ENCODE measurements at regions not wholly inside any gene's neighbourhood (a gene's known extent, or its start where the extent isn't known, plus 50 kb on each side); places are given as distances from the start of the nearest gene placed in this dataset.

DNA sequence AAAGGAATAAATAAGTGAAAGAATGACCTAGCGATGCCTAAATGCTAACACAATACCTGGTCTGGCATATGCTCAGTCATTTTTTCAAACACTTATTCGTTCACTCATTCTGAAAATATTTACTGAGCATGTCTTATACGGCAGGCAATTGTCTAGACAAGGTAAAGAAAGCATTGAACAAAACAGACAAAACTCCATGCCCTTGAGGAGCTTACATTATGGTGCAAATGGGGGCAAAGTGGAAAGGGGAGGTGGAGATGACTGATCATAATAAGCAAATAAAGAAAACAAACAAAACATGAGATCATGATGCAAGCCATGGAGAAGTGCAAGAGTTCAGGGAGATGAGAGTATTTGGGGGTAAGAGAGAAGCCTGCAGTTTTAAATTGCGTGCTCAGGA lies 334.6 kb upstream of the PPARGC1A start:
- no peak for FAIRE-seq
- intact Hi-C loops (cut with micrococcal nuclease): no loop called here
- TF ChIP-seq MCM5 (IDR thresholded peaks at IDR 0.05; ENCODE audit: low read depth) (no peak), ZSCAN32 (CRISPR knock-in tag; IDR thresholded peaks at IDR 0.05) (no peak), BACH1 (tag; IDR thresholded peaks at IDR 0.05) (no peak), GATAD2B (IDR thresholded peaks at IDR 0.05; ENCODE audit: borderline replicate concordance) (no peak), SP2 (IDR thresholded peaks at IDR 0.05; ENCODE audit: extremely low read depth, low read depth, low read length, poor library complexity, severe bottlenecking) (no peak), FOXJ2 (tag; IDR thresholded peaks at IDR 0.05) (no peak), NONO (IDR thresholded peaks at IDR 0.05; ENCODE audit: low read depth in 2 of 2, low read length in 1 of 2) (no peak), NBN (IDR thresholded peaks at IDR 0.05; ENCODE audit: low read depth) (no peak), SMARCA4 (IDR thresholded peaks at IDR 0.05) (no peak), ZBTB17 (CRISPR knock-in tag; IDR thresholded peaks at IDR 0.05) (no peak), FOSL1 (tag; conservative IDR thresholded peaks at IDR 0.05) (no peak), CHD4 (IDR thresholded peaks at IDR 0.05; ENCODE audit: insufficient read depth, insufficient replicate concordance, low read depth, low read length, poor library complexity, severe bottlenecking) (no peak), ZNF3 (CRISPR knock-in tag; IDR thresholded peaks at IDR 0.05) (no peak), ZNF354B (CRISPR knock-in tag; IDR thresholded peaks at IDR 0.05) (no peak)
- TF ChIP-seq, protein P1, sequence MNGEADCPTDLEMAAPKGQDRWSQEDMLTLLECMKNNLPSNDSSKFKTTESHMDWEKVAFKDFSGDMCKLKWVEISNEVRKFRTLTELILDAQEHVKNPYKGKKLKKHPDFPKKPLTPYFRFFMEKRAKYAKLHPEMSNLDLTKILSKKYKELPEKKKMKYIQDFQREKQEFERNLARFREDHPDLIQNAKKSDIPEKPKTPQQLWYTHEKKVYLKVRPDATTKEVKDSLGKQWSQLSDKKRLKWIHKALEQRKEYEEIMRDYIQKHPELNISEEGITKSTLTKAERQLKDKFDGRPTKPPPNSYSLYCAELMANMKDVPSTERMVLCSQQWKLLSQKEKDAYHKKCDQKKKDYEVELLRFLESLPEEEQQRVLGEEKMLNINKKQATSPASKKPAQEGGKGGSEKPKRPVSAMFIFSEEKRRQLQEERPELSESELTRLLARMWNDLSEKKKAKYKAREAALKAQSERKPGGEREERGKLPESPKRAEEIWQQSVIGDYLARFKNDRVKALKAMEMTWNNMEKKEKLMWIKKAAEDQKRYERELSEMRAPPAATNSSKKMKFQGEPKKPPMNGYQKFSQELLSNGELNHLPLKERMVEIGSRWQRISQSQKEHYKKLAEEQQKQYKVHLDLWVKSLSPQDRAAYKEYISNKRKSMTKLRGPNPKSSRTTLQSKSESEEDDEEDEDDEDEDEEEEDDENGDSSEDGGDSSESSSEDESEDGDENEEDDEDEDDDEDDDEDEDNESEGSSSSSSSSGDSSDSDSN (IDR thresholded peaks at IDR 0.05; ENCODE audit: borderline replicate concordance in 1 of 2, low read depth in 2 of 2, low read length in 2 of 2): no peak
- TF ChIP-seq, protein P2, sequence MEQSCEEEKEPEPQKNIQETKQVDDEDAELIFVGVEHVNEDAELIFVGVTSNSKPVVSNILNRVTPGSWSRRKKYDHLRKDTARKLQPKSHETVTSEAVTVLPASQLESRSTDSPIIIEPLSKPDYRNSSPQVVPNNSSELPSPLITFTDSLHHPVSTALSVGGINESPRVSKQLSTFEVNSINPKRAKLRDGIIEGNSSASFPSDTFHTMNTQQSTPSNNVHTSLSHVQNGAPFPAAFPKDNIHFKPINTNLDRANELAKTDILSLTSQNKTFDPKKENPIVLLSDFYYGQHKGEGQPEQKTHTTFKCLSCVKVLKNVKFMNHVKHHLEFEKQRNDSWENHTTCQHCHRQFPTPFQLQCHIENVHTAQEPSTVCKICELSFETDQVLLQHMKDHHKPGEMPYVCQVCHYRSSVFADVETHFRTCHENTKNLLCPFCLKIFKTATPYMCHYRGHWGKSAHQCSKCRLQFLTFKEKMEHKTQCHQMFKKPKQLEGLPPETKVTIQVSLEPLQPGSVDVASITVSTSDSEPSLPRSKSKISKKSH (CRISPR knock-in tag; IDR thresholded peaks at IDR 0.05): no peak
- TF ChIP-seq, protein P3, sequence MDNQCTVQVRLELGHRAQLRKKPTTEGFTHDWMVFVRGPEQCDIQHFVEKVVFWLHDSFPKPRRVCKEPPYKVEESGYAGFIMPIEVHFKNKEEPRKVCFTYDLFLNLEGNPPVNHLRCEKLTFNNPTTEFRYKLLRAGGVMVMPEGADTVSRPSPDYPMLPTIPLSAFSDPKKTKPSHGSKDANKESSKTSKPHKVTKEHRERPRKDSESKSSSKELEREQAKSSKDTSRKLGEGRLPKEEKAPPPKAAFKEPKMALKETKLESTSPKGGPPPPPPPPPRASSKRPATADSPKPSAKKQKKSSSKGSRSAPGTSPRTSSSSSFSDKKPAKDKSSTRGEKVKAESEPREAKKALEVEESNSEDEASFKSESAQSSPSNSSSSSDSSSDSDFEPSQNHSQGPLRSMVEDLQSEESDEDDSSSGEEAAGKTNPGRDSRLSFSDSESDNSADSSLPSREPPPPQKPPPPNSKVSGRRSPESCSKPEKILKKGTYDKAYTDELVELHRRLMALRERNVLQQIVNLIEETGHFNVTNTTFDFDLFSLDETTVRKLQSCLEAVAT (IDR thresholded peaks at IDR 0.05): no peak
- TF ChIP-seq, protein P4, sequence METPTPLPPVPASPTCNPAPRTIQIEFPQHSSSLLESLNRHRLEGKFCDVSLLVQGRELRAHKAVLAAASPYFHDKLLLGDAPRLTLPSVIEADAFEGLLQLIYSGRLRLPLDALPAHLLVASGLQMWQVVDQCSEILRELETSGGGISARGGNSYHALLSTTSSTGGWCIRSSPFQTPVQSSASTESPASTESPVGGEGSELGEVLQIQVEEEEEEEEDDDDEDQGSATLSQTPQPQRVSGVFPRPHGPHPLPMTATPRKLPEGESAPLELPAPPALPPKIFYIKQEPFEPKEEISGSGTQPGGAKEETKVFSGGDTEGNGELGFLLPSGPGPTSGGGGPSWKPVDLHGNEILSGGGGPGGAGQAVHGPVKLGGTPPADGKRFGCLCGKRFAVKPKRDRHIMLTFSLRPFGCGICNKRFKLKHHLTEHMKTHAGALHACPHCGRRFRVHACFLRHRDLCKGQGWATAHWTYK (CRISPR knock-in tag; IDR thresholded peaks at IDR 0.05): no peak

More for the DNA sequence above, 334.6 kb upstream of the PPARGC1A start:
- no peaks in the 10 kb centered on the region for H3K79me2 ChIP-seq (ENCODE audit: control insufficient read depth, insufficient read depth, low read length)
- no peaks in the 10 kb centered on the region for H3K9me3 ChIP-seq (replicated peaks; ENCODE audit: control insufficient read depth, insufficient read depth, low read depth, low read length)
- DNase-seq (ENCODE audit: extremely low read depth in 1 of 4, low spot score in 3 of 4): no peak
- CTCF ChIA-PET (ENCODE audit: low intra/inter-chr PET ratio): interaction anchor here (0.6 kb wide), 1 partner anchor 419 kb away, joined by 3 read pairs; no protein-coding TSS in a partner anchor
- no peak overlapping the region for H2AFZ ChIP-seq (ENCODE audit: low read depth, low read length)
- 0% methylated on average over 4 of the region's 4 CpGs for WGBS (ENCODE audit: insufficient coverage, low coverage, missing lambda C conversion rate)
- H3K9me1 ChIP-seq (ENCODE audit: control insufficient read depth, insufficient read depth, low read length): no peaks in the 10 kb centered on the region
- no peak overlapping the region for H3K4me3 ChIP-seq
- in situ Hi-C loops (cut with MboI): no loop called here
- BruUV-seq (replicated peaks): no TSS peak
- no peak overlapping the region for H3K9ac ChIP-seq (ENCODE audit: insufficient read depth in 1 of 2, low read depth in 2 of 2, low read length in 2 of 2)
- POLR2A ChIA-PET: no interaction called here
- no peak for ATAC-seq
- H4K20me1 ChIP-seq (replicated peaks; ENCODE audit: control insufficient read depth, insufficient read depth, low read length): no peaks in the 10 kb centered on the region
- H3K27me3 ChIP-seq (ENCODE audit: control insufficient read depth in 2 of 2, insufficient read depth in 2 of 2, low read length in 2 of 2): no peaks in the 10 kb centered on the region
- H3K4me1 ChIP-seq (replicated peaks in 1 of 2; ENCODE audit: control insufficient read depth in 2 of 2, insufficient read depth in 2 of 2, low read length in 2 of 2): no peaks in the 10 kb centered on the region
- H3K4me2 ChIP-seq (ENCODE audit: insufficient read depth, low read length): no peak overlapping the region
- H3K36me3 ChIP-seq (ENCODE audit: control insufficient read depth, insufficient read depth, low read length): no peaks in the 10 kb centered on the region
- no peak overlapping the region for H3K27ac ChIP-seq (ENCODE audit: extremely low read depth, low read depth, low read length)
